K562 (cell line): ENCODE measurements at regions not wholly inside any gene's neighbourhood (a gene's known extent, or its start where the extent isn't known, plus 50 kb on each side); places are given as distances from the start of the nearest gene placed in this dataset.

ENCODE experiments used
- FOXA3 ChIP-seq, 2 experiments: fragments of 450-650 bp in 1 of 2; sonication (generic) in 1 of 2; formaldehyde crosslinking; IDR thresholded peaks in 1 of 2; conservative IDR thresholded peaks in 1 of 2; 2 replicates each; pipeline versions ENCODE4 v1.4.0 to v1.8.0; 2020 to 2022; ENCODE audit warnings: mild to moderate bottlenecking in 2 of 2, missing genetic modification reagents in 1 of 2
- GTF2E2 ChIP-seq: fragments of 200-800 bp; sonication (Bioruptor generic); IDR thresholded peaks from 2 replicates; pipeline ENCODE4 v1.6.1; 2016; ENCODE audit warnings: missing genetic modification characterization, missing compliant biosample characterization
- L3MBTL2 ChIP-seq: fragments of 450-650 bp; IDR thresholded peaks from 2 replicates; pipeline ENCODE4 v1.6.1; 2016; ENCODE audit warnings: mild to moderate bottlenecking, moderate library complexity
- MNT ChIP-seq, 2 experiments: fragments of 450-650 bp; conservative IDR thresholded peaks; 2 replicates each; pipeline ENCODE4 v1.6.1; 2017; ENCODE audit warnings: mild to moderate bottlenecking in 2 of 2, moderate library complexity in 2 of 2
- MTA3 ChIP-seq: fragments of 450-650 bp; formaldehyde crosslinking; IDR thresholded peaks from 2 replicates; pipeline ENCODE4 v1.6.1; 2017; ENCODE audit warnings: mild to moderate bottlenecking, borderline replicate concordance
- MYNN ChIP-seq, 2 experiments: sonication (generic); formaldehyde crosslinking in 1 of 2; IDR thresholded peaks; 2 replicates each; pipeline versions ENCODE4 v1.5.0 to v1.6.1; 2016 to 2020; ENCODE audit warnings: antibody characterized with exemption in 1 of 2, missing genetic modification reagents in 1 of 2
- NFRKB ChIP-seq: fragments of 450-650 bp; IDR thresholded peaks from 2 replicates; pipeline ENCODE4 v1.6.1; 2016; ENCODE audit warnings: low read depth
- NR2C2 ChIP-seq, 2 experiments: fragments of 200-800 bp in 1 of 2; sonication (Bioruptor generic) in 1 of 2; sonication (generic) in 1 of 2; formaldehyde crosslinking in 1 of 2; IDR thresholded peaks; 2 replicates each; pipeline versions ENCODE4 v1.6.1 to v1.8.0; 2016 to 2022; ENCODE audit warnings: mild to moderate bottlenecking in 1 of 2, missing compliant biosample characterization in 1 of 2, missing genetic modification characterization in 1 of 2, missing genetic modification reagents in 1 of 2
- SIN3B ChIP-seq: fragments of 450-650 bp; IDR thresholded peaks from 2 replicates; pipeline ENCODE4 v1.6.1; 2017; ENCODE audit warnings: low read depth, mild to moderate bottlenecking, moderate library complexity
- SMC3 ChIP-seq: conservative IDR thresholded peaks from 2 replicates; pipeline ENCODE4 v1.6.1; 2011; ENCODE audit warnings: low read depth, low read length, improper control_type of control experiment; ENCODE audit not compliant: insufficient read depth
- ZBTB40 ChIP-seq, 2 experiments: fragments of 450-650 bp in 1 of 2; sonication (generic) in 1 of 2; formaldehyde crosslinking in 1 of 2; IDR thresholded peaks; 2 replicates each; pipeline versions ENCODE4 v1.7.1 to v1.9.0; 2016 to 2022; ENCODE audit warnings: inconsistent platforms in 1 of 2, mild to moderate bottlenecking in 1 of 2, missing genetic modification reagents in 1 of 2
- ZNF143 ChIP-seq: sonication (generic); formaldehyde crosslinking; IDR thresholded peaks from 2 replicates; pipeline ENCODE4 v1.9.0; 2022; ENCODE audit warnings: mild to moderate bottlenecking, missing genetic modification reagents
- ZNF445 ChIP-seq: fragments of 250-450 bp; sonication (Bioruptor Pico); IDR thresholded peaks from 2 replicates; pipeline ENCODE4 v1.4.0; 2020; ENCODE audit warnings: low read depth, mild to moderate bottlenecking, moderate library complexity
- ZNF75A ChIP-seq: fragments of 450-650 bp; formaldehyde crosslinking; IDR thresholded peaks from 2 replicates; pipeline ENCODE4 v1.4.0; 2020; ENCODE audit warnings: mild to moderate bottlenecking

GRCh38 chr12:92403210-92404175 is 257.8 kb upstream of the BTG1 start (continued):
- peak; percentile 56 to 90 for TF ChIP-seq MNT (conservative IDR thresholded peaks at IDR 0.05)
- TF ChIP-seq ZNF445 (CRISPR knock-in tag): no peak
- no peak for TF ChIP-seq FOXA3 (CRISPR knock-in tag; conservative IDR thresholded peaks at IDR 0.05 in 1 of 2, IDR thresholded peaks at IDR 0.05 in 1 of 2)
- no peak for TF ChIP-seq NR2C2 (CRISPR knock-in tag; IDR thresholded peaks at IDR 0.05)
- peak; percentile 39; the same call in 1 of the 2 replicates for TF ChIP-seq NR2C2 (tag; IDR thresholded peaks at IDR 0.05)
- TF ChIP-seq NFRKB: no peak
- no peak for TF ChIP-seq ZBTB40 (IDR thresholded peaks at IDR 0.05)
- no peak for TF ChIP-seq ZBTB40 (CRISPR knock-in tag; IDR thresholded peaks at IDR 0.05)
- peak; percentile 88 for TF ChIP-seq MYNN (IDR thresholded peaks at IDR 0.05)
- TF ChIP-seq MYNN (CRISPR knock-in tag; IDR thresholded peaks at IDR 0.05): no peak
- no peak for TF ChIP-seq GTF2E2 (tag)
- TF ChIP-seq L3MBTL2: peak; percentile 84
- TF ChIP-seq SMC3: no peak
- no peak for TF ChIP-seq ZNF143 (CRISPR knock-in tag)
- peak; percentile 82 for TF ChIP-seq MTA3
- TF ChIP-seq SIN3B: no peak
- TF ChIP-seq ZNF75A (CRISPR knock-in tag): no peak
